ENCODE measurements at regions not wholly inside any gene's neighbourhood (a gene's known extent, or its start where the extent isn't known, plus 50 kb on each side); places are given as distances from the start of the nearest gene placed in this dataset.

GRCh38 chrX:15072880-15073279 is 197.0 kb downstream of the ASB9 start:
- no peak for TF ChIP-seq DPF2 (IDR thresholded peaks at IDR 0.05)
- no peak for TF ChIP-seq E2F4 (CRISPR knock-in tag; IDR thresholded peaks at IDR 0.05; ENCODE audit: low read depth)
- TF ChIP-seq PKNOX1 (IDR thresholded peaks at IDR 0.05) = no peak
- no peak for TF ChIP-seq HDAC2 (IDR thresholded peaks at IDR 0.05)
- no peak for TF ChIP-seq CREM (IDR thresholded peaks at IDR 0.05; ENCODE audit: low read depth)
- TF ChIP-seq MLLT1 (IDR thresholded peaks at IDR 0.05) = no peak
- TF ChIP-seq PHTF2 (CRISPR knock-in tag; IDR thresholded peaks at IDR 0.05) = no peak
- no peak for TF ChIP-seq ZBTB7A (IDR thresholded peaks at IDR 0.05; ENCODE audit: borderline replicate concordance, control insufficient read depth, low read depth, low read length)
- TF ChIP-seq RCOR1 (IDR thresholded peaks at IDR 0.05; ENCODE audit: borderline replicate concordance in 1 of 2, low read depth in 2 of 2, low read length in 2 of 2) = no peak
- no peak for TF ChIP-seq CBX5 (IDR thresholded peaks at IDR 0.05; ENCODE audit: borderline replicate concordance, low read depth)

Data from K562 (cell line).